Neural progenitor cell (in vitro differentiated cells): ENCODE measurements at regions not wholly inside any gene's neighbourhood (a gene's known extent, or its start where the extent isn't known, plus 50 kb on each side); places are given as distances from the start of the nearest gene placed in this dataset.

Experiments
- DNase-seq: peaks from one replicate; pipeline ENCODE4 v3.0.0-alpha.2; 2016; ENCODE audit warnings: low spot score
- H2AFZ ChIP-seq: fragments of 200-600 bp; sonication (generic); replicated peaks from 2 replicates; pipeline ENCODE4 v1.6.1; 2016; ENCODE audit warnings: antibody characterized with exemption
- H3F3A ChIP-seq: fragments of 200-600 bp; sonication (generic); 2 replicates; pipeline ENCODE4 v1.6.1; 2016; ENCODE audit warnings: antibody characterized with exemption, low read depth
- H3K27ac ChIP-seq: fragments of 200-600 bp; sonication (generic); 2 replicates; pipeline ENCODE4 v1.5.1; 2016; ENCODE audit warnings: mild to moderate bottlenecking
- H3K27me3 ChIP-seq: fragments of 200-600 bp; sonication (generic); 2 replicates; pipeline ENCODE4 v1.6.1; 2016; ENCODE audit warnings: mild to moderate bottlenecking, moderate library complexity
- H3K36me3 ChIP-seq: fragments of 200-600 bp; sonication (generic); 2 replicates; pipeline ENCODE4 v1.5.1; 2016
- H3K4me1 ChIP-seq: fragments of 200-600 bp; sonication (generic); 2 replicates; pipeline ENCODE4 v1.6.1; 2016; ENCODE audit warnings: mixed run types
- H3K4me2 ChIP-seq: fragments of 200-600 bp; sonication (generic); 2 replicates; pipeline ENCODE4 v1.6.1; 2016
- H3K4me3 ChIP-seq: fragments of 200-600 bp; sonication (generic); 2 replicates; pipeline ENCODE4 v1.5.1; 2016
- H3K79me2 ChIP-seq: fragments of 200-600 bp; sonication (generic); 2 replicates; pipeline ENCODE4 v1.6.1; 2016; ENCODE audit warnings: low read depth
- H3K9ac ChIP-seq: fragments of 200-600 bp; sonication (generic); 2 replicates; pipeline ENCODE4 v1.6.1; 2016
- H3K9me3 ChIP-seq: fragments of 200-600 bp; sonication (generic); 2 replicates; pipeline ENCODE4 v1.5.1; 2016; ENCODE audit warnings: low read depth
- H4K20me1 ChIP-seq: fragments of 200-600 bp; sonication (generic); 2 replicates; pipeline ENCODE4 v1.6.1; 2016; ENCODE audit warnings: low read depth
- H3K27ac Mint-ChIP-seq: 3 replicates; pipeline ENCODE4 v1.8.0; 2021; ENCODE audit warnings: mixed read lengths
- H3K27me3 Mint-ChIP-seq: 2 replicates; pipeline ENCODE4 v1.8.0; 2022; ENCODE audit warnings: low read depth, mild to moderate bottlenecking, inconsistent platforms, moderate library complexity, mixed read lengths; ENCODE audit not compliant: insufficient read depth
- H3K36me3 Mint-ChIP-seq: 3 replicates; pipeline ENCODE4 v1.8.0; 2021; ENCODE audit warnings: mixed read lengths
- H3K4me1 Mint-ChIP-seq: 3 replicates; pipeline ENCODE4 v1.8.0; 2021; ENCODE audit warnings: mixed read lengths
- H3K4me3 Mint-ChIP-seq: 3 replicates; pipeline ENCODE4 v1.8.0; 2021; ENCODE audit warnings: mild to moderate bottlenecking, moderate library complexity, mixed read lengths
- H3K9me3 Mint-ChIP-seq: 3 replicates; pipeline ENCODE4 v1.8.0; 2020; ENCODE audit warnings: mixed read lengths
- EZH2 ChIP-seq: fragments of 200-600 bp; sonication (generic); IDR thresholded peaks from 2 replicates; pipeline ENCODE4 v1.6.1; 2017; ENCODE audit warnings: antibody characterized with exemption, mild to moderate bottlenecking, moderate library complexity
- EZH2phosphoT487 ChIP-seq: fragments of 200-600 bp; sonication (generic); IDR thresholded peaks from 2 replicates; pipeline ENCODE4 v1.6.1; 2017; ENCODE audit warnings: antibody characterized with exemption
- TF ChIP-seq, protein P1 (sequence below): fragments of 200-600 bp; sonication (generic); IDR thresholded peaks from 2 replicates; pipeline ENCODE4 v1.5.1; 2017; ENCODE audit warnings: antibody characterized with exemption, mild to moderate bottlenecking

DNA sequence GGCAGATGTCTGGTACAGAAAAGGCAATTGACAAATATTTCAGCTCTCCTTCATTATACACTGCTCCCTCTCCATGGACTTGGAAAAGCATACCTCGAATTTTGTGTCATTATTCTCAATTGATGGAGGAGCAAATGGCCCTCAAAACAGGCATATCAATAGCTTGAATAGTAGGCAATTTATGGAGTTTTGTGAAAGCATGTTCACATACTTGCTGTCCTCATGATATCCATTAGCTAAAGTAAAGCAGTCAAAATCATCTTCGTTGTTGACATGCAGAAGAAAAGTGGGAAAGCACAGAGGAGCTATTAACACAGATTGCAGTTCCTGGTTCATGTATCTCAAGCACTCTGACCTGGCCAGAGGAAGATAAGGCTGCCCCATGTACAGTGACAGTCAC, 472.8 kb downstream of the CCSER2 start:
- Histone ChIP-seq H3K4me2 (no peak overlapping the region), H3K79me2 (no peaks in the 10 kb centered on the region), H2AFZ (no peak overlapping the region), H3K36me3 (no peaks in the 10 kb centered on the region), H3K4me1 (no peaks in the 10 kb centered on the region), H3K27ac (no peak overlapping the region), H3K9ac (no peak overlapping the region), H4K20me1 (no peaks in the 10 kb centered on the region), H3F3A (no peaks in the 10 kb centered on the region), H3K4me3 (no peak overlapping the region), H3K27me3 (no peaks in the 10 kb centered on the region), H3K9me3 (no peaks in the 10 kb centered on the region)
- no peak overlapping the region for H3K4me3 Mint-ChIP-seq
- no peak for DNase-seq
- peaks cover 3% of the 10 kb centered on the region for H3K9me3 Mint-ChIP-seq
- H3K4me1 Mint-ChIP-seq, result peaks cover 3% of the 10 kb centered on the region
- H3K36me3 Mint-ChIP-seq, result peaks cover 1% of the 10 kb centered on the region
- no peak for TF ChIP-seq EZH2
- TF ChIP-seq EZH2phosphoT487, result no peak
- TF ChIP-seq, protein P1, sequence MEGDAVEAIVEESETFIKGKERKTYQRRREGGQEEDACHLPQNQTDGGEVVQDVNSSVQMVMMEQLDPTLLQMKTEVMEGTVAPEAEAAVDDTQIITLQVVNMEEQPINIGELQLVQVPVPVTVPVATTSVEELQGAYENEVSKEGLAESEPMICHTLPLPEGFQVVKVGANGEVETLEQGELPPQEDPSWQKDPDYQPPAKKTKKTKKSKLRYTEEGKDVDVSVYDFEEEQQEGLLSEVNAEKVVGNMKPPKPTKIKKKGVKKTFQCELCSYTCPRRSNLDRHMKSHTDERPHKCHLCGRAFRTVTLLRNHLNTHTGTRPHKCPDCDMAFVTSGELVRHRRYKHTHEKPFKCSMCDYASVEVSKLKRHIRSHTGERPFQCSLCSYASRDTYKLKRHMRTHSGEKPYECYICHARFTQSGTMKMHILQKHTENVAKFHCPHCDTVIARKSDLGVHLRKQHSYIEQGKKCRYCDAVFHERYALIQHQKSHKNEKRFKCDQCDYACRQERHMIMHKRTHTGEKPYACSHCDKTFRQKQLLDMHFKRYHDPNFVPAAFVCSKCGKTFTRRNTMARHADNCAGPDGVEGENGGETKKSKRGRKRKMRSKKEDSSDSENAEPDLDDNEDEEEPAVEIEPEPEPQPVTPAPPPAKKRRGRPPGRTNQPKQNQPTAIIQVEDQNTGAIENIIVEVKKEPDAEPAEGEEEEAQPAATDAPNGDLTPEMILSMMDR, result no peak
- peaks cover 4% of the 10 kb centered on the region for H3K27me3 Mint-ChIP-seq
- no peak overlapping the region for H3K27ac Mint-ChIP-seq

GRCh38 chr10:84801916-84802315, 473.5 kb downstream of the CCSER2 start:
- H2AFZ ChIP-seq, result no peak overlapping the region
- no peak overlapping the region for H3K4me3 ChIP-seq
- Mint-ChIP-seq H3K4me1 (peaks cover 3% of the 10 kb centered on the region), H3K27me3 (peaks cover 4% of the 10 kb centered on the region), H3K27ac (no peak overlapping the region), H3K4me3 (no peak overlapping the region), H3K9me3 (peaks cover 4% of the 10 kb centered on the region), H3K36me3 (peaks cover 1% of the 10 kb centered on the region)
- H3K4me1 ChIP-seq, result no peaks in the 10 kb centered on the region
- no peaks in the 10 kb centered on the region for H3F3A ChIP-seq
- H3K9ac ChIP-seq, result no peak overlapping the region
- H3K27ac ChIP-seq, result no peak overlapping the region
- no peak overlapping the region for H3K4me2 ChIP-seq
- TF ChIP-seq EZH2 (no peak), EZH2phosphoT487 (no peak)
- TF ChIP-seq, protein P1, result no peak
- H3K9me3 ChIP-seq, result no peaks in the 10 kb centered on the region
- DNase-seq, result no peak
- no peaks in the 10 kb centered on the region for H3K36me3 ChIP-seq
- no peaks in the 10 kb centered on the region for H4K20me1 ChIP-seq
- no peaks in the 10 kb centered on the region for H3K27me3 ChIP-seq
- H3K79me2 ChIP-seq, result no peaks in the 10 kb centered on the region

DNA sequence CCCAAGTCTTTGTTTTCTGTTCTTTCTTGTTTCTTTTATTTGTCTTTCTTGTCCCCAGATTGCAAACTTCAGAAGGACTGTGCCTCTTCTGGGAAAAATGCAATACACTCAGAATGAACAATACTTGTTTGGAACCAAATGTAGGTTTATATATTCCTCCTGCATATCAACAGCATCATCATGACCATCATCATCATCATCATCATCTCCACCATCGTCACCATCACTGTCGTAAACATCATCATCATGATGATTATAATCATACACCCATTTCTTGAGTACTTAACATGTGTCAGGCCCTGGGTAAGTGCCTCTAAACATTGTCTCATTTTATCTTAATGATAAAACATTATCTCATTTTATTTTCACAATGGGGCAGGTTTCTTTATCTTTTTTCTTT, 476.8 kb downstream of the CCSER2 start:
- no peak for TF ChIP-seq EZH2phosphoT487
- Histone ChIP-seq H3K9me3 (no peaks in the 10 kb centered on the region), H3K4me1 (peaks cover 11% of the 10 kb centered on the region), H2AFZ (no peak overlapping the region), H3K4me2 (no peak overlapping the region), H3K27ac (no peak overlapping the region), H3F3A (peaks cover 3% of the 10 kb centered on the region), H3K9ac (no peak overlapping the region), H3K4me3 (no peak overlapping the region), H3K79me2 (no peaks in the 10 kb centered on the region), H3K27me3 (no peaks in the 10 kb centered on the region), H3K36me3 (no peaks in the 10 kb centered on the region), H4K20me1 (no peaks in the 10 kb centered on the region)
- DNase-seq, result no peak
- Mint-ChIP-seq H3K36me3 (peaks cover 1% of the 10 kb centered on the region), H3K27ac (no peak overlapping the region), H3K4me3 (no peak overlapping the region), H3K9me3 (peaks cover 8% of the 10 kb centered on the region), H3K4me1 (peaks cover 6% of the 10 kb centered on the region), H3K27me3 (peaks cover 2% of the 10 kb centered on the region)

- H3K27ac Mint-ChIP-seq, result peak overlapping the region; percentile 82
Observed at GRCh38 chr10:84811113-84811512, 482.7 kb downstream of the CCSER2 start.

More at GRCh38 chr10:84811113-84811512, 482.7 kb downstream of the CCSER2 start:
- Mint-ChIP-seq H3K9me3 (peaks cover 11% of the 10 kb centered on the region), H3K4me3 (no peak overlapping the region), H3K4me1 (peaks cover 33% of the 10 kb centered on the region), H3K36me3 (no peaks in the 10 kb centered on the region), H3K27me3 (peaks cover 4% of the 10 kb centered on the region)
- Histone ChIP-seq H3K27me3 (no peaks in the 10 kb centered on the region), H3K9me3 (no peaks in the 10 kb centered on the region), H3F3A (peaks cover 38% of the 10 kb centered on the region), H3K79me2 (no peaks in the 10 kb centered on the region), H3K36me3 (no peaks in the 10 kb centered on the region), H3K4me3 (peak overlapping the region; percentile 21), H3K4me1 (peaks cover 38% of the 10 kb centered on the region), H3K27ac (peak overlapping the region; percentile 92), H2AFZ (no peak overlapping the region), H3K4me2 (peak overlapping the region; percentile 71), H4K20me1 (no peaks in the 10 kb centered on the region), H3K9ac (no peak overlapping the region)
- peak; percentile 81 for DNase-seq
- TF ChIP-seq EZH2 (no peak), EZH2phosphoT487 (peak; percentile 37)
- TF ChIP-seq, protein P1, result no peak
